ENCODE measurements at regions not wholly inside any gene's neighbourhood (a gene's known extent, or its start where the extent isn't known, plus 50 kb on each side); places are given as distances from the start of the nearest gene placed in this dataset.

DNA sequence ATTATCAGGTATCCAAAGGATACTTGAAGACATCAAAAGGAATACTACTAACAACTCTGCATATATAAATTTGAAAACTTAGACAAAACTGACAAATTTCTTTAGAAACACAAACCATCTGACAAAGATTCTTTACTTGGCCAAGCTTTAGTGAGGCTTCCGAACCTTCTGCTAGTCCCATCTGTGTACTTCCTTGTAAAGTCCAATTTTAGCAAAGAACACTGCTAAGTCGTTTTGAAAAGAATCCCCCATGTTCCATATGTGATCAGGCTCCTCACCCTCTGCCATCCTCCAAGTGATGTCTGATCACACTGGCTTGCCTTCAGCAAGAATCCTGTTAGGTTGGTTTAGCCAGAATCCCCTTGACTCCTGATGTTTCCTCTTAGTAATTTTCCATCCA lies 150.0 kb upstream of the ACO1 start:
- no peak overlapping the region for H3K4me3 ChIP-seq (ENCODE audit: low read depth, low read length)
- TF ChIP-seq, protein P1, sequence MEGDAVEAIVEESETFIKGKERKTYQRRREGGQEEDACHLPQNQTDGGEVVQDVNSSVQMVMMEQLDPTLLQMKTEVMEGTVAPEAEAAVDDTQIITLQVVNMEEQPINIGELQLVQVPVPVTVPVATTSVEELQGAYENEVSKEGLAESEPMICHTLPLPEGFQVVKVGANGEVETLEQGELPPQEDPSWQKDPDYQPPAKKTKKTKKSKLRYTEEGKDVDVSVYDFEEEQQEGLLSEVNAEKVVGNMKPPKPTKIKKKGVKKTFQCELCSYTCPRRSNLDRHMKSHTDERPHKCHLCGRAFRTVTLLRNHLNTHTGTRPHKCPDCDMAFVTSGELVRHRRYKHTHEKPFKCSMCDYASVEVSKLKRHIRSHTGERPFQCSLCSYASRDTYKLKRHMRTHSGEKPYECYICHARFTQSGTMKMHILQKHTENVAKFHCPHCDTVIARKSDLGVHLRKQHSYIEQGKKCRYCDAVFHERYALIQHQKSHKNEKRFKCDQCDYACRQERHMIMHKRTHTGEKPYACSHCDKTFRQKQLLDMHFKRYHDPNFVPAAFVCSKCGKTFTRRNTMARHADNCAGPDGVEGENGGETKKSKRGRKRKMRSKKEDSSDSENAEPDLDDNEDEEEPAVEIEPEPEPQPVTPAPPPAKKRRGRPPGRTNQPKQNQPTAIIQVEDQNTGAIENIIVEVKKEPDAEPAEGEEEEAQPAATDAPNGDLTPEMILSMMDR (IDR thresholded peaks at IDR 0.05; ENCODE audit: borderline replicate concordance, insufficient read depth, low read depth, low read length), result no peak

DNA sequence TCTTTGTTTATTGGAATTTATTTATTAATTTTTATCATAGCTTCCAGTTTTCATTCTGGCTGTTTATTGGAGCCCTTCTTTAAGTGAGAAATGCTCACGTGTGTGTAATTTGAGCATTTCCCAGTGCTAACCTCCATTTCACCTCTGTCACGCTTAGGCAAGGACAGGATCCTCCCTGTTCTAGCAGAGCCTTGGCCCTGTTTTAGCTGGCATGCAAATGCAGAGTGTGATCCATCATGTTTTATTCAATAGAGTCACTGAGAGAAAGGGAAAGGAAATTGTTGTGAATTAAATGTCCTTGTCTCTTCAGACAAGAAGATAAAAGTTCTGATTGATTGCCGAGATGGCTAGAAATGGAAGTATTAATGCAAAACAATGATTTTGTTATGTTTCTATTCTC lies 137.3 kb upstream of the ACO1 start:
- H3K4me3 ChIP-seq (ENCODE audit: low read depth, low read length), result no peak overlapping the region
- TF ChIP-seq, protein P1 (IDR thresholded peaks at IDR 0.05; ENCODE audit: borderline replicate concordance, insufficient read depth, low read depth, low read length), result no peak

DNA sequence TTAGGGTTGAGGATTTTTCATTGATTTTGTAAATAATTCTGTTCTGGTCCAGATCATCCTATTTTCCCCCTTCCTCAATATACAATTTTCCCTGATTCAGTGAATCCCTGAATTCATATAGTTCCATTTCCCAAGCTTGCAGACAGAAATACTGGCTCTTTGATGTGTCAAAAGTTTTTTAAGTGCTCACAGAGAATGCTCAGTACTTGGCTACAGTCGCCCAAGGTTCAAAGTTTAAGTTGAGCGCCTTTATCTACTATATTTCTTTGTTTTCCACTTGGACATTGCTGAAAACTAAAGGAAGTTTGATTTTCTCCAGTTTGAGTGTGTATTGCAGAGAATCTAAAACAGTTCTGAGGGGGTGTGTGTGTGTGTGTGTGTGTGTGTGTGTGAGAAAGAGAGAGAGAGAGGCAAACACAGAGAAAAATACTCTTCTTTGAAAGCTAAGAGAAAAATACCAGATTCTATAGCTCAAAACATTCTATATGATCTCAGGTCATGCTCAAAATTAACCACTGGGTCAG lies 136.2 kb upstream of the ACO1 start:
- TF ChIP-seq, protein P1 (IDR thresholded peaks at IDR 0.05; ENCODE audit: borderline replicate concordance, insufficient read depth, low read depth, low read length), result no peak
- no peak overlapping the region for H3K4me3 ChIP-seq (ENCODE audit: low read depth, low read length)

DNA sequence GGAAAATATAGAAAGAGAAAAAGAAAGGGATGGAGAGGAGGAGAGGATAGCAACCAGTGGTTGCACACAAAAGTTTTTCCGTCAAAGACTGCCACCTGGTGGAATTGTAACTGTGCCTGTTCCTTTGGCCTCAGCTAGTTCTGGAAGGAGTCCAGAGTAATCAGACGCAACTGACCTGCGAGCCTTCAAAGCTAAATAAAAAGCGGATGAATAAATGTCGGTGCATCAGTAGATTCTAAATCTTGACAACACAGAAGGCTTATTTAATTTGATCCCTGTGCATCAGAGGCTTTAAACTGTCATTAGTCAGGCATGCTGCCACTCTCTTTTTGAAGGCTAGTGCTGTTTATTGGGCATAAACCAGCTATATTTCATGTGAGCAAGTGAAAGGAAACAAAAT lies 132.9 kb upstream of the ACO1 start:
- no peak overlapping the region for H3K4me3 ChIP-seq (ENCODE audit: low read depth, low read length)
- TF ChIP-seq, protein P1 (IDR thresholded peaks at IDR 0.05; ENCODE audit: borderline replicate concordance, insufficient read depth, low read depth, low read length), result peak; percentile 58; the same call in 1 of the 2 replicates

DNA sequence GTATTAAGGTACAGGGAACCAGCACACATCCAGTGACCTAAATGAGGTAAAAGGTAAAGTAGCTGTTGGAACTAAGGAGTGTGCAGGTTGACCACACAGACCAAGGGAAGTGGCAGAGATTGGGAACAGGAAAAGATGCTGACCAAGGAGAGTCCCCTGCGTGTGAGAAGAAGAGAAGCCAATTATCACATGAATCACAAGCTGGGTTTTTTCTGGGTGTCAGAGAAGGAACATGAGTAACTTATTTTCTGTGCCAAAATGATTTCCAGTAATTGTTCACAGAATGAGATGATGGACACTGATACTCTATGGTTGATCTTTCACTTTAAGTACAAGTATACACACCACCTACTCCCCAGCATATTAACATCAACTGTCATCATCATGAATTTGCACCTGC lies 130.7 kb upstream of the ACO1 start:
- no peak overlapping the region for H3K4me3 ChIP-seq (ENCODE audit: low read depth, low read length)
- TF ChIP-seq, protein P1 (IDR thresholded peaks at IDR 0.05; ENCODE audit: borderline replicate concordance, insufficient read depth, low read depth, low read length), result no peak

DNA sequence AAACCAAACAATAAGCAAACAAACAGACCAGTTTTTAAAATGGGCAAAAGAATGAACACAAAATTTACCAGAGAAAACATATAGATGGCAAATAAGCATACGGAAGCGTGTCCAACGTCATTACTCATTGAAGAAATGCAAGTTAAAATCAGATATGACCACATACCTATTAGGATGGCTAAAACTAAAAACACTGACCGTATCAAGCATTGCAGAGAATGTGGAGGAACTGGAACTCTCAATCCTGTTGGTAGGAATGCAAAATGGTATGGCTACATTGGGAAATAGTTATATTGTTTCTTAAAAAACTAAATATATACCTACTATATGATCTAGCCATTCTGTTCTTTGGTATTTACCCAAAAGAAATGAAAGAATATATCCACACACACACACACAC lies 129.4 kb upstream of the ACO1 start:
- H3K4me3 ChIP-seq (ENCODE audit: low read depth, low read length), result no peak overlapping the region
- TF ChIP-seq, protein P1 (IDR thresholded peaks at IDR 0.05; ENCODE audit: borderline replicate concordance, insufficient read depth, low read depth, low read length), result no peak

DNA sequence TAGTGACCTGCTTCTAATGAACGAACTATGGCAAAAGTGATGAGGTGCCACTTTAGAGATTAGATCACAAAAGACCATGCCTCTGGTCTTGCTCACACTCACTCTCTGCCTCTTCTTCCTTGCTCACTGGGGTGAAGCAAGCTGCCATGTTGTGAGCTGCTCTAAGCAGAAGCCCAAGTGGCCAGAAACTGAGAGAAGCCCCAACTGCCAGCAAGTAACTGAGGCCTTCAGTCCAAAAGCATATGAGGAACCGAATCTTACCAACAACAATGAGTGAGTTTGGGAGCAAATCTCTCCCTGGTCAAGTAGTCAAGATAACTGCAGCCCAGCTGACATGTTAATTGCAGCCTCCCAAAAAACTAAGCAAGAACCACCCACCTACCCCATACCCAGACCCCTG lies 126.0 kb upstream of the ACO1 start:
- TF ChIP-seq, protein P1 (IDR thresholded peaks at IDR 0.05; ENCODE audit: borderline replicate concordance, insufficient read depth, low read depth, low read length), result no peak

More for the DNA sequence above, 126.0 kb upstream of the ACO1 start:
- H3K4me3 ChIP-seq (ENCODE audit: low read depth, low read length), result no peak overlapping the region

Data from GM12875 (cell line).